Chondrocyte (in vitro differentiated cells): ENCODE measurements at regions not wholly inside any gene's neighbourhood (a gene's known extent, or its start where the extent isn't known, plus 50 kb on each side); places are given as distances from the start of the nearest gene placed in this dataset.

Experiments
- DNase-seq: peaks from one replicate; pipeline ENCODE4 v3.0.0; 2021; ENCODE audit warnings: mixed read lengths, low spot score
- H3K27ac Mint-ChIP-seq: one replicate; pipeline ENCODE4 v1.8.0; 2021; ENCODE audit warnings: mild to moderate bottlenecking, moderate library complexity, mixed read lengths; ENCODE audit not compliant: unreplicated experiment
- H3K27me3 Mint-ChIP-seq: 2 replicates; pipeline ENCODE4 v1.8.0; 2021; ENCODE audit warnings: low read depth, mixed read lengths
- H3K36me3 Mint-ChIP-seq: 2 replicates; pipeline ENCODE4 v1.8.0; 2021; ENCODE audit warnings: low read depth, mixed read lengths
- H3K4me1 Mint-ChIP-seq: 2 replicates; pipeline ENCODE4 v1.8.0; 2021; ENCODE audit warnings: low read depth, mild to moderate bottlenecking, mixed read lengths
- H3K4me3 Mint-ChIP-seq: one replicate; pipeline ENCODE4 v1.8.0; 2021; ENCODE audit warnings: mild to moderate bottlenecking, moderate library complexity, mixed read lengths; ENCODE audit not compliant: unreplicated experiment
- H3K9me3 Mint-ChIP-seq: 2 replicates; pipeline ENCODE4 v1.8.0; 2021; ENCODE audit warnings: low read depth, mixed read lengths
- CTCF ChIP-seq: fragments of 200-600 bp; sonication (generic); IDR thresholded peaks from 2 replicates; pipeline ENCODE4 v1.5.0; 2021; ENCODE audit warnings: antibody characterized with exemption, mild to moderate bottlenecking, moderate library complexity

GRCh38 chr12:83343767-83344166 is 657.1 kb downstream of the TMTC2 start:
- H3K4me1 Mint-ChIP-seq, result no peaks in the 10 kb centered on the region
- H3K27me3 Mint-ChIP-seq, result no peaks in the 10 kb centered on the region
- no peak overlapping the region for H3K27ac Mint-ChIP-seq
- H3K36me3 Mint-ChIP-seq, result no peaks in the 10 kb centered on the region
- no peak for TF ChIP-seq CTCF
- peaks cover 17% of the 10 kb centered on the region for H3K9me3 Mint-ChIP-seq
- H3K4me3 Mint-ChIP-seq, result no peak overlapping the region
- DNase-seq, result no peak

- H3K27me3 Mint-ChIP-seq, result no peaks in the 10 kb centered on the region
- DNase-seq, result no peak
- H3K4me3 Mint-ChIP-seq, result no peak overlapping the region
- H3K4me1 Mint-ChIP-seq, result no peaks in the 10 kb centered on the region
- H3K9me3 Mint-ChIP-seq, result peaks cover under 1% of the 10 kb centered on the region
- no peak overlapping the region for H3K27ac Mint-ChIP-seq
- H3K36me3 Mint-ChIP-seq, result no peaks in the 10 kb centered on the region
- no peak for TF ChIP-seq CTCF
These were observed 649.0 kb downstream of the TMTC2 start for GRCh38 chr12:83335748-83336147.

GRCh38 chr12:83326666-83327065 is 640.0 kb downstream of the TMTC2 start:
- no peaks in the 10 kb centered on the region for H3K4me1 Mint-ChIP-seq
- H3K27ac Mint-ChIP-seq, result no peak overlapping the region
- no peaks in the 10 kb centered on the region for H3K36me3 Mint-ChIP-seq
- no peak overlapping the region for H3K4me3 Mint-ChIP-seq
- TF ChIP-seq CTCF, result no peak
- no peaks in the 10 kb centered on the region for H3K9me3 Mint-ChIP-seq
- H3K27me3 Mint-ChIP-seq, result no peaks in the 10 kb centered on the region
- no peak for DNase-seq

GRCh38 chr12:83323866-83324265 is 637.2 kb downstream of the TMTC2 start:
- no peaks in the 10 kb centered on the region for H3K36me3 Mint-ChIP-seq
- H3K27ac Mint-ChIP-seq, result no peak overlapping the region
- no peaks in the 10 kb centered on the region for H3K4me1 Mint-ChIP-seq
- no peak for TF ChIP-seq CTCF
- no peak for DNase-seq
- no peak overlapping the region for H3K4me3 Mint-ChIP-seq
- H3K9me3 Mint-ChIP-seq, result no peaks in the 10 kb centered on the region
- H3K27me3 Mint-ChIP-seq, result no peaks in the 10 kb centered on the region

- no peaks in the 10 kb centered on the region for H3K36me3 Mint-ChIP-seq
- TF ChIP-seq CTCF, result no peak
- no peaks in the 10 kb centered on the region for H3K9me3 Mint-ChIP-seq
- no peak overlapping the region for H3K27ac Mint-ChIP-seq
- H3K4me1 Mint-ChIP-seq, result no peaks in the 10 kb centered on the region
- no peak for DNase-seq
- no peaks in the 10 kb centered on the region for H3K27me3 Mint-ChIP-seq
- no peak overlapping the region for H3K4me3 Mint-ChIP-seq
These were observed 636.1 kb downstream of the TMTC2 start for GRCh38 chr12:83322809-83323208.
